ENCODE measurements at regions not wholly inside any gene's neighbourhood (a gene's known extent, or its start where the extent isn't known, plus 50 kb on each side); places are given as distances from the start of the nearest gene placed in this dataset.

GRCh38 chr20:58130156-58130555 is 98.3 kb downstream of the ANKRD60 start:
- TF ChIP-seq POLR2AphosphoS5 (IDR thresholded peaks at IDR 0.05; ENCODE audit: low read depth, low read length) = no peak
- no peak for TF ChIP-seq TAF1 (IDR thresholded peaks at IDR 0.05; ENCODE audit: low read depth, low read length)
- TF ChIP-seq SUZ12 (IDR thresholded peaks at IDR 0.05; ENCODE audit: low read length) = no peak
- TF ChIP-seq ATF2 (IDR thresholded peaks at IDR 0.05; ENCODE audit: low read length) = no peak
- no peak for TF ChIP-seq KDM5A (IDR thresholded peaks at IDR 0.05; ENCODE audit: low read length)

Data from H1 (cell line).